C4-2B (cell line): ENCODE measurements at regions not wholly inside any gene's neighbourhood (a gene's known extent, or its start where the extent isn't known, plus 50 kb on each side); places are given as distances from the start of the nearest gene placed in this dataset.

Experiments used
- ZFX ChIP-seq: fragments of 450-650 bp; IDR thresholded peaks from 2 replicates; pipeline ENCODE4 v1.6.1; 2017
- TF ChIP-seq, protein P1 (sequence below): fragments of 450-650 bp; conservative IDR thresholded peaks from 2 replicates; pipeline ENCODE4 v1.5.1; 2017; ENCODE audit warnings: mild to moderate bottlenecking

DNA sequence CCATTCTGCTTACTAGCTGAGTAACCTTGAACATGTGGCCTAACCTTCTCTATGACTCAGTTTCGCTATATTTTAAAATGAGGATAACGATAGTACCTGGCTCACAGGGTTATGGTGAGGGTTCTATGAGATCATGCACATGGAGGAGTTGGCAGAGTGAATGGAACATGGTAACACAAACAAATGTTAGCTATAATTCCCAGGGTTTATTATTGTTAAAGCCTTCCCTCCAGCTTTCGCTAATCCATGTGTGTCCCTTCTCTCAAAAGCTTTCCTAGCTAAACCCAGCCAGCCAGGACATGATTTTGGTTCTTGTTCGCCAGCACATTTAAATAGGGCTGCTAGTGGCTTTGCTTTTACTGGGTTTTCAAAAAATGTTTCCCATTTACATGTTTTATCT is 361.0 kb upstream of the NFE2L3 start:
- TF ChIP-seq, protein P1, sequence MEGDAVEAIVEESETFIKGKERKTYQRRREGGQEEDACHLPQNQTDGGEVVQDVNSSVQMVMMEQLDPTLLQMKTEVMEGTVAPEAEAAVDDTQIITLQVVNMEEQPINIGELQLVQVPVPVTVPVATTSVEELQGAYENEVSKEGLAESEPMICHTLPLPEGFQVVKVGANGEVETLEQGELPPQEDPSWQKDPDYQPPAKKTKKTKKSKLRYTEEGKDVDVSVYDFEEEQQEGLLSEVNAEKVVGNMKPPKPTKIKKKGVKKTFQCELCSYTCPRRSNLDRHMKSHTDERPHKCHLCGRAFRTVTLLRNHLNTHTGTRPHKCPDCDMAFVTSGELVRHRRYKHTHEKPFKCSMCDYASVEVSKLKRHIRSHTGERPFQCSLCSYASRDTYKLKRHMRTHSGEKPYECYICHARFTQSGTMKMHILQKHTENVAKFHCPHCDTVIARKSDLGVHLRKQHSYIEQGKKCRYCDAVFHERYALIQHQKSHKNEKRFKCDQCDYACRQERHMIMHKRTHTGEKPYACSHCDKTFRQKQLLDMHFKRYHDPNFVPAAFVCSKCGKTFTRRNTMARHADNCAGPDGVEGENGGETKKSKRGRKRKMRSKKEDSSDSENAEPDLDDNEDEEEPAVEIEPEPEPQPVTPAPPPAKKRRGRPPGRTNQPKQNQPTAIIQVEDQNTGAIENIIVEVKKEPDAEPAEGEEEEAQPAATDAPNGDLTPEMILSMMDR, result no peak
- TF ChIP-seq ZFX, result no peak
